GM21576 (cell line): ENCODE measurements at regions not wholly inside any gene's neighbourhood (a gene's known extent, or its start where the extent isn't known, plus 50 kb on each side); places are given as distances from the start of the nearest gene placed in this dataset.
"Not testable (repeated sequence)": the region's sequence is repeated elsewhere in the genome, so short reads cannot be mapped to it uniquely, and the experiment has no call there.

Source experiments
- ATAC-seq: cut with Tn5 transposase; IDR thresholded peaks from one replicate; pipeline ENCODE4 v1.9.1; 2021; ENCODE audit warnings: mild to moderate bottlenecking, moderate library complexity; ENCODE audit not compliant: unreplicated experiment

DNA sequence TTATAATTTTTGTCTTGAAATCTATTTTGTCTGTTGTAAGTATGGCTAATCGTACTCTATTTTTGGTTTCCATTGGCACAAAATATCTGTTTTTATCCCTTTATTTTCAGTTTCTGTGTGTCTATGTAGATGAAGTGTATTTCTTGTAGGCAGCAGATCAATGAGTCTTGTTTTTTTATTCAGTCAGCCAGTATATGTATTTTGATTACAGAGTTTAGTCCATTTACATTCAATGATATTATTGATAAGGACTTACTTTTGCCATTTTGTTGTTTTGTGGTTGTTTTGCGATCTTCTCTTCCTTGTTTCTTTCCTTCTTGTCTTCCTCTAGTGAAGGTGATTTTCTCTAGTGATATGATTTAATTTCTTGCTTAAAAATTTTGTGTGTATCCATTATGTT, 336.3 kb upstream of the SPRY2 start:
- ATAC-seq: no peak

DNA sequence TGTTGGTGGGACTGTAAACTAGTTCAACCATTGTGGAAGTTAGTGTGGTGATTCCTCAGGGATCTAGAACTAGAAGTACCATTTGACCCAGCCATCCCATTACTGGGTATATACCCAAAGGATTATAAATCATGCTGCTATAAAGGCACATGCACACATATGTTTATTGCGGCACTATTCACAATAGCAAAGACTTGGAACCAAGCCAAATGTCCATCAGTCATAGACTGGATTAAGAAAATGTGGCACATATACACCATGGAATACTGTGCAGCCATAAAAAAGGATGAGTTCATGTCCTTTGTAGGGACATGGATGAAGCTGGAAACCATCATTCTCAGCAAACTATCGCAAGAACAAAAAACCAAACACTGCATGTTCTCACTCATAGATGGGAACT, 334.5 kb upstream of the SPRY2 start:
- ATAC-seq: not testable (repeated sequence)

DNA sequence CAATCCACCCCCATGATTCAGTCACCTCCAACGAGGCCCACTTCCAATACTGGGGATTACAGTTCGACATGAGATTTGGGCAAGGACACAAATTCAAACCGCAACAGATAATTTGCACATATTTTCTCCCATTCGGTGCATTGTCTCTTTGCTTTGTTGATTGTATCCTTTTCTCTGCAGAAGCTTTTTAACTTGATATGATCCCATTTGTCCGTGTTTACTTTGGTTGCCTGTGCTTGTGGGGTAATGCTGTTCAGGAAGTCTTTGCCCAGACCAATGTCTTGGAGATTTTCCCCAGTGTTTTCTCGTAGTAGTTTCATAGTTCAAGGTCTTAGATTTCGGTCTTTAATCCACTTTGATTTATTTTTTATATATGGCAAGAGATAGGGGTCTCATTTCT, 330.8 kb upstream of the SPRY2 start:
- ATAC-seq: no peak

DNA sequence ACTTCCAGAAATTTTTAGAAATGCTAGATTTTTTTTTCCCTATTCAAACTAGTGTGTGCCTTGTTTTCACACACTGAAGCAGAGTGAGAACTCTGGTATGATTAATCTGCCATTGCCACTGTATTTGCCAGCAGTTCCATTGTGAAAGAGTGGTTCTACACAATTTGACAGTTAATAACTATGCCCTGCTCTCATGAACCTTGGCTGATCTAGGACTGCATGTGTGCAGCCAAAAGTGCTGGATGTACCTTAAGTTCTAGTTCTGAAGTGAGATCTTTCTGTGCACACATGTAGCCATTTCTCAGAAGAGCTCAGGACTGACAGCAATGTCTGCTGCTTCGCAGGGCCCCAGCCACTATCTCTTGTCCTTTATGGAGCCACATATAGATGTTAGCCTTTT, 328.2 kb upstream of the SPRY2 start:
- ATAC-seq: no peak

DNA sequence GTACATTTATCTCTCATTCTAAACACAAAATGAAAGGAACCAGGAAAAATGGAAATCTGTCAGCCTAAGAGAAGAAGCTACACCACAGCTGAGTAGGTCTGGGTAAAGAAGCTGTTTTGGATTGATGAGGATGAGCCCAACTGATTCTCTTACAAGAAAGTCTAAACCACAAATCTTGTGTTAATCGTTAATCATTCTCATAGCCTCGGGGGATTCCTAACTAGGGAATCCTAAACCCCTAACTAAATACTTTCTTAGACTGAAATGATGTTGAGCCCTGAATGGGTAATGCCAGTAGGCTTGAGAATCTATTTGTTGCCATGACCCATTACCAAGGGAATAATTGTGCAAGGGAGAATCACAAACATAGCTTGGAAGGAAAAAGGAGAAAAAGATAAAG, 327.5 kb upstream of the SPRY2 start:
- no peak for ATAC-seq

DNA sequence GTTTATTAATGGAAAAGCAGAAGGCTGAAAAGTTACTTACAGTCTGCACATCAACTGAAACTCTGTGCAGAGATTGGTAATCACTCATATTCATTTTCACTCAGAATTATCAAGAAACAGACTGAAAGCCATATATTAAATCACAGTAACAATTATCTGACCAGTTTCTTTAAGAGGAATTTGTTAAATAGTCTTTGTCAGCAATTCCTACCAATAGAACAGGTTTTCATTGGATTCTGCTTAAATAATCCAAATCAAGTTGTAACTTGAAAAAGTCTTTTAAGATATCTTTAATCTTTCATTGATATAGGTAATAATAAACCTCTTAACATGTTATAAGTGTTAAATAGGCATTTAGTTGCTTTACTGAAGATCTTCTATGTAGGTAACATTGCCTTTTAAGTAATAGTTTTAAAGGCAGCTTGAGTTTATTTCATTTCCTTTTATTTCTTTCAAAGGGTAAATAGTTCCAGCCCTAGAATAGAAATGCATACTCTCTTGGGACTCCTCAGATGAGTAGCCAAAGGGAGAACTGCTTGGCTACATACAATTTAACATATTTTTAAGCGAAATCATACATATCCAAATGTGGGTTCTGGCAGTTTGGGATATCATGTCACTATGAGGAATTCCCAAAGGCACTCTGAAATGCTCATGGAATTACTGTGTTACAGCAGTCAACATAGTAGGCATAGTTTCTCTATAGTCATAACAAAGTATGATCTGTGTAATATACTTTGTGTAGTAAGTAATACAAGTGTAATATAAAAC, 326.0 kb upstream of the SPRY2 start:
- ATAC-seq: no peak

DNA sequence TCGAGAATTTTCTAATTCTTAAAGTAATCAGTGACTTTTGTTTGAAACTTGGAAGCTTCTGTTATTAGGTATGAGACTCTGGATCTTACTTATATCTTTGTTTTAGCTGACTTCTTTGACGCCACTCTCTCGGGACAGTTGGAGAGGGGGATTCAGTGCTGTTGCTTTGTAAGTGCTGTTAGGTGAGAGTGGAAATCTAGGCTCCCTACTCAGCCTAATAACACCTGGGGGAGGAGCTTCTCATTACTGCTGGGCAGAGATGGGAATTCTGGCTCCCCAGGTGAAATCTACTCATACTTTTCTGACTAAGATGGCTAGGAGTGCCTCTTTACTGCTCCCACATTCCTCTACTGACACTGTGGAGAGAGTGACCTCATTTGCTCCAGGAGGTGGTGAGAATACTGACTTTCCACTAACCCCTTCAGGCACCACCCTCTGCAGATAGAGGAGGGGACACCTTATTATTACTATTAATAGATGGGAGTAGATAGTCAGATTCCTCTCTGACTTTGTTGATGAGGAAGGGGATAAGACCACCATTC, 324.9 kb upstream of the SPRY2 start:
- no peak for ATAC-seq

DNA sequence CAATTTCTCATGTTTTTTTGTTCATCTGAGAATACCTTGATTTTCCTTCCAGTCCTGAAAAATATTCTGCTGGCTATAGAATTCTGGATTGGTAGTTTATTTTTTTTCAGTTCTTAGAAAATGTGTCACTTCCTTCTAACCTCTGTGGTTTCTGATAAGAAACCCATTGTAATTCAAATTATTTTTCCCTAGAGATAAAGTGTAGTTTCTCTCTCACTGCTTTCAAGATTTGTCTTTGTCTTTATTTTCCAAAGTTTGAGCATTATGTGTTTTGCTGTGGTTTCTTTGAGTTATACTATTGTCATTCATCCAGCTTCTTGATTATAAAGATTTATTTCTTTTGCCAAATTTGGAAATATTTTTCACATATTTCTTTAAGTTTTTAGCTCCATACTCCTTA, 324.0 kb upstream of the SPRY2 start:
- no peak for ATAC-seq

DNA sequence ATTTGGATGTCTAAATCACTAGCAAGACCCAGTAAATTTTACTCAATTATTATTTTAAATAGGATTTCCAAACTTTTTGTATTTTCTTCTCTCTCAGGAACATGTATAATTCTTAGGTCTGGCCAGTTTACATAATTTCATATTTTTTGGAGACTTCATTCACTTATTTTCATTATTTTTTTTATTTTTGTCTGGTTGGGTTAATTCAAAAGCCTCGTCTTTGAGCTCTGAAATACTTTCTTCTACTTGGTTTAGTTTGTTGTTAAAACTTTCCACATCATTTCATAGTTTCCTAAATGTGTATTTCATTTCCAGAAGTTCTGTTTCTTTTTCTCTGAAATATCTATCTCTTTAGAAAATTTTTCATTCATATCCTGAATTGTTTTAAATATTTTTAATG, 322.9 kb upstream of the SPRY2 start:
- ATAC-seq: no peak

DNA sequence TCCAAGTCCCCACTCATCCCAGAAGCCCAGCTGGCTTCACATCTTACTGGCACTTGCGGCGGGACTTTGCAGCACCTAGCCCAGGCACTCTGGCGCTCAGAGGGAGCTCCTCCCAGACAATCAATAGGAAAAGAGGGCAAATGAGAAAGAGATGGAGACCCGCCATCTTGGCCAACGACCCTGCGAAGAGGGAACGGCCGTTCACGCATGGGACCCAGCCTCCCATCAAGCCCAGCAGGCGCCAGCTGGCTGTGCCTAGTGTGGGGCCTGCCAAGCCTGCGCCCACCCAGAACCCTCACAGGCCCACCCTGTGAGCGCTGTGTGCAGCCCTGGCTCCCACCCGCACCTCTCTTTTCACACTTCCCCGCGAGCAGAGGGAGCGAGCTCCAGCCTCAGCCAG, 317.8 kb upstream of the SPRY2 start:
- ATAC-seq: no peak

DNA sequence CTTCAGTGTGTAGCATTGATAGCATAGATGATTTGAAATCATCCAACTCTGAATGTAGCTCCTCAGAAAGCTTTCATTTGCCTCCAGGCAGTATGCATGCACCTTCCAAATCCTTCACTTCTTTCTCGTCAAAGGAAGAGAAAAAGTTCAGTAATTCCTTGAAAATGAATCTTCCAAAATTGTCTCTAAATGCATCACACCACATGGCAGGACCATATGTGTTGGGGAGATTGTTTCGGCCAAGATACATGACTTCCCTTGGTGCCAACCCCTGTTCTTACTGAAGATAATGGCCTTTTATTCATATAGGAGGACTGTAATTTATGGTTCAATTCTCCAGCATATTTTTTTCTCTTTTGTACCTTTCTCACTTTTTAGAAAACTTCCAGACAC, 315.6 kb upstream of the SPRY2 start:
- no peak for ATAC-seq

DNA sequence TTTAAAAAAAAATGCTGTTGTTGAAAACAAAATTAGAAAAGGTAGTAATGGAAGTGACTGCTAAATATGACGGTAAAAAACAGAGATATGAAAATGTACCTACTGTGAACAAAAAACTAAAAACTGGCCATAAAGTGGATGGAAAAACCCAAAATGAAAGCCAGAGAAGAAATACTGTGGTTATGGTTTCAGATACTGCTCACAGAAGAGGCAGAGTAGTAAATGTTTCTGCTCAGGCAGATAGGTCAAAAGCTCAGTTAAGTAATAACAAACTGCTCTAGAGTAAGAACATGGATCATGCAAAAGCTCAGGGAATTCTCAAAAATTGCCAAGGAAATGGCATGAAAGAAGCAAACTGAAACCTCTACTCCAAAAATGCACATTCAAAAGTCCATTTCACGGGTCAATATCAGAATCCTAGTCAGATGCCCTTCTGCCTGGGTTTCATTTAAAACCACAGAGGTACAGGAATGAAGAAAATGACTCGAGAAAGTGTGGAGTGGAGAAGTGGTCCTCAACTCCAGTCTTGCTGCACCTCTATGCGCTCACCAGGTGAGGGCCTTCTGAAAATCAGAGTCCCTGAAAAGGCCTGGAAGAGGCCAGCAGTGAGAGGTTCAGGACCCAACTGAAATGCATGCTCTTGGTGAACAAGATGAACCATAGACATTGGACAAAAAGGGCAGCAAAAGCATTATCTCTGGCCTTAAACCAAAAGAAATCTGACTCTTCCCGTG, 315.0 kb upstream of the SPRY2 start:
- no peak for ATAC-seq

DNA sequence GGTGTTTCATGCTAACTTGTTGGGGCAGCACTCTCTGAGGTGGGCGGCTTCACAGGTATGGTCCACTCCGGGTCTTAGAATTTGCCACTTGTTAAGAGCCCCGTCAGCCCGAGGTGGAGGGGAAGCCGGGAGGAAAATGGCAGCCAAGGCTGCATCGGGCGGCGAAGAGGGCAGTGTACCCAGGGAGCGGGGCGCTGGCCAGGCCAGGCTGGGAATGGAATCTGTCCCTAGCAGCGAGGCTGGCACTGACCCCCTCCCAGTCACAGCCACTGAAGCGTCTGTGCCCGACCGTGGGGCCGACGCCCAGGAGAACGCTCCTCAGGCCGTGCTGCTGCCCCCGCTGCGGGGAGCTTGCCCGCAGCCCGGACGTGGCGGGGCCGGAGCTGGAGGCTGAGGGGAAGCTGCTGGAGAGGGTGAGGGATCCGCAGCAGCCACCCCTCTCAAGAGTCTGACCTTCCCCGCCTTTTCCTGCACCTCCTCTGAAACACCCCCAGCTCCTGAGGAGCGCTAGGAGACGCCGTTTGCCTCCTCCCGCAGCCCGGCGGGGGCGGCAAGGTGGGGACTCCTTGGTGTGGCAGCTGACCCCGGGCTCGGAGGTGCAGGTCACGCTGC, 313.8 kb upstream of the SPRY2 start:
- ATAC-seq: no peak

DNA sequence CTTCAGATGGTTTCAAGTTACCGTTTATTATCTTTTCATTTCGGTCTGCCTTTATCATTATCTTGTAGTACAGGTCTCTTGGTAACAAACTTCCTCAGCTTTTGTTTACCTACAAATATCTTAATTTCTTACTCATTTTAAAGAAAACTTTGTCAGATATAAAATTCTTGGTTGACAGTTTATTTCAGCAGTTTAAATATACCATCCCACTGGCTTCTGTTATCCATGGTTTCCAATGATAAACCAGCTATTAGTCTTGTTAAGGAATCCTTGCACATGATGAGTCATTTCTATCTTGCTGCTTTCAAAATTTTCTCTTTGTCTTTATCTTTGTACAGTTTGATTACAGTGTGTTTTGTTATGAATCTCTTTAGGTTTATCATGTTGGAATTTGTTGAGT, 308.3 kb upstream of the SPRY2 start:
- ATAC-seq: no peak

DNA sequence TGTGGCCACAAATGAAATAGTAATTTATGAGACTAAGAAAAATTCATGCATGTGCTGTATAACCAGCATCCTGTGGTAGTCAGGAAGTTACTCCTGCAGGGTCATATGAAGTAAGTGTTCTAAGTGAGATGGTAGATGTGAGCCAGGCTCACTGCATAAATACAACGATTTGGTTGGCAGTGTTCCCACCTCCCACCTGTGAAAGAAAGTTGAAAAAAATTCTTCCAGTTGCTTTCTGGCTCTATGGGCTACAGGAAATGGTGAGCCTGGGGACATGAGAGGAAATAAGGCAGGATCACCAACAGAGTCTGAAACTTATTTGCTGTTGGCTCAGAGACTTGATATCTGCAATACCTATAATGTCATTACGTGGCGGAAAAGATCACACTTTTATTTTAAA, 301.7 kb upstream of the SPRY2 start:
- ATAC-seq: no peak

DNA sequence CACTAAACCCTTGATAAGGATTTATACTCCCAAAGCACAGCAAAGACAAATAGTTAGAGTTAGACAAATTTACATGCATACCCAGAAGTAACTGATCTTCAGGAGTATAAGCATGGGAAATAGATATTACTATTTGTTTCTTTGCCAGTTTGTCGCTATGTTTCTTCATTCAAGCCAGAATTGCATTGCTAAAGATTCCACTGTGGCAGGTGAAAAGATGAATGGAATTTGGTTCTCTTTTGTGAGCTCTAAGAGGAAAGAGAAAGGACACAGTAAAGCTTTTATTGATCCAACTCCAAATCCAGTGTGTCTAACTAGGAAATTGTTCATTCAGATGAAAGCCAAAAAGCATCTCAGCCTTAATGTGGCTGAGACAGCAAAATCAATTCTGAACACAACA, 292.3 kb upstream of the SPRY2 start:
- no peak for ATAC-seq

DNA sequence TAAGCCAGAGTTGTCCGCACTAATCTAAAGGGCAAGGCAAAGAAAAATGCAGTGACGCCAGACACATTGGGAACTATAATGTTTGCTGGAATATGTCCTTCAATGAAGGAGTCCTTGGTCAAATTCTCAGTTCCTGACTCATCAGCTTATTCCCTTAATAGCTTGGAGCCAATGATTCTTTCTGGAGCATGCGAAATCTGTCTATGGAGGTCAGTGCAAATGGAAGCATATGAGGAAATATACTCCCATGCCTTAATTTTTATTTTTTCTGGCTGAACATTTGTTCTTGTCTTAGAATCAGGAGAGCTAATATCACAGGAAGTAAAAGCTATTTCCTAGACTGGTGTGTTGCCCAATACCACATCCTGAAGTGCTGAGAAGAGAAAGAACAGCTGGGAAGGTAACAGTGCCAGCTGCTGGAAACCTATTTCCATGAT, 289.8 kb upstream of the SPRY2 start:
- ATAC-seq: no peak

DNA sequence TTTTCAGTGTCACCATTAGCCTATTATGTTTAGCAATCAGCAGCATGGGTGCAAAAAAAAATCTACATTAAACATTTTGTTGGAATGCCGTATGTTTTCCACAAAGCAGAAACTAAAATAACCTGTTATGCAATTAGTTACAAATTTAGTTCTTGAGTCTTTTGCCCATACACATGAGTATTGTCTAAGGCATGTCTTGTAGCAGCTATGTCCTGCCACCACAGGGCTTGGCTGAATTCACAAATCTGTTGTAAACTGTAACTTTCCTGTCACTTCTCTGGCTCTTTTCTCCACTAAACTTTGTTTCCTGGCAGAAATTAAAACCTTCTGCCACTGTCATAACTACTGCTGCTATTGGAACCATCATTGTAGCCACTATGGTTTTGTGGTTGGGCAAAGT, 277.9 kb upstream of the SPRY2 start:
- no peak for ATAC-seq

DNA sequence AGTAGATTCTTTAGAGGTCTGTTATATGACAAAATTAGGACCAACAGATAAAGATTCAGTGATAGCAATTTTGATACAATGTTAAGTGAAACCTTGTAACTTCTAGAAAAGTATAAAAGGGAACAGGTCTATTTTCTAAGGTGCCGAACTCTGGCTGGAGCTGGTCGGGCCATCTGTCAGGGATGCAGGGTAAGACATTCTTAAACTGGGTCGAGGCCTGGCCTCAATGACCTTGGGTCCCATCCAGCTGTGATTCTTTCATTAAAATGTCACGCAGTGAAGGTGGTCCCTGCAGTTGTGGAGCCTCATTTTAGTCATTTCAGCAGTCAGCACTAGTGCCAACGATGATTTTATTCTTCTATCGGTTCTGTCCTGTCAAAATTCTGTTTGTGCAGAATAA, 271.9 kb upstream of the SPRY2 start:
- ATAC-seq: no peak

DNA sequence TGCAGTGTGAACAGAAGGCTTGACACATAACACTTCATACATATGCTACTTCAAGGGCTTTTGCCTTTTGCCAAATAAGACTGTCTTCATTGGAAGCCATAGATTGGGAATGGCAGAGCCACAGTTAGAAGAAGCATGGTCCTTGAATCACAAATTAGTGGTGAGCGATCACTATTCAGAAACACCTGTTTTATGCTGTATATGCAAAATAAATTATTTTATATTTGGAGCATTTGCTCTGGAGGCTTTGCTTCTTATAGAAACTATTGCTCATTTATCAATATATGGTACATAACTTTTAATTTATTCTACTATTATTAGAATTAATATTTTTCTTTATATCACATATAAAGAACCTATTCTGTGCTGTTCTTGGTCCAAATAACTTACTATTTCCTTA, 270.4 kb upstream of the SPRY2 start:
- no peak for ATAC-seq

DNA sequence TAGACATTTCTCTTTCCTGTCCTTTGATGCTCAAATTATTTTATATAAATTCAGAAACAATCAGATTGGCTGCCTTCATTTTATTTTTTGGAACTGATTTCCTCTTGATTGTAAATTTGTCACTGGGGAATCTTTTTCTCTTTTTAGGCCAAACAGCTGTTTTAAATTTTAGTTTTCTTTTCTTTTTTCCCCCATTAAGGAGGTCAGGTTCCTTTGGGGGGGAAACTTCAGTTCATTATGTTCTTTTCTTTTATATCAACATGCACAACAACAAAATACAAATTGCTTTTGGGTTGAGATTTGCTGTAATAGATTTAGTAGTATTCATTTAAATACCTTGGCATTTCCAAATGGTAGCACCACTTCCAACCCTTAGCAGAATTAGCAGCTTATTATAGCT, 264.8 kb upstream of the SPRY2 start:
- no peak for ATAC-seq

DNA sequence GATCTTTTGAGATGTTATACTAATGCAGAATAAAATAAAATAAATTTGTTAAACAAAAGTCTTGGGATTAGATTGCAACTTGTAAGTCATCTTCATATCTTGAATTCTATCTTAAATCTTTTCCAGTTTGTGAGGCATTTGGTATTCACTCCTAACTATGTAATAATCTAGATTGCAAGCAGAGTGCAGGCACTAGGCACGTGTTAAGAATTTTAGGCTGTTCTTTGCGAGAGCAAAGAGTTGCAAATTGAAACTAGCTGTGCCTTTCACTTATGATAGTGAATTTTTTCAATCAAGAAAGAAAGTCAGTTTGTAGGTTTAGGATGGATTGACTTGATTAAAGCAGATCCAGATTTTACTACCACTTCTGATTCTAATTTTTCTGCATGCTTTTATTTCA, 264.1 kb upstream of the SPRY2 start:
- no peak for ATAC-seq
